Panc1 (cell line): ENCODE measurements at regions not wholly inside any gene's neighbourhood (a gene's known extent, or its start where the extent isn't known, plus 50 kb on each side); places are given as distances from the start of the nearest gene placed in this dataset.

Source experiments
- ATAC-seq: fragments of 200-7000 bp; cut with Tn5 transposase; 2 replicates; pipeline ENCODE4 v1.9.1; 2020; ENCODE audit warnings: mild to moderate bottlenecking, moderate library complexity
- BruUV-seq: library from RNA; stranded (reverse); fragments of 400-500 nt; replicated peaks from 2 replicates; lab custom pipeline; 2021; lab: Mats Ljungman, UMichigan
- CTCF ChIA-PET: fragments of 300-600 bp; sonication (Branson Sonifier 250); formaldehyde crosslinking; loops from one replicate; lab custom pipeline; 2022; ENCODE audit warnings: antibody characterized with exemption; lab: Charles Lee
- POLR2A ChIA-PET: fragments of 300-600 bp; sonication (Branson Sonifier 250); formaldehyde crosslinking; loops from one replicate; lab custom pipeline; 2022; ENCODE audit warnings: antibody characterized with exemption; lab: Charles Lee
- DNase-seq: peaks from one replicate; pipeline ENCODE4 v3.0.0-alpha.2; 2010; ENCODE audit warnings: low read depth, low spot score
- H3K27ac ChIP-seq: 2 replicates; pipeline ENCODE4 v1.5.1; 2011; ENCODE audit warnings: mild to moderate bottlenecking, low read length, inconsistent platforms
- H3K27me3 ChIP-seq: fragments of 200-500 bp; sonication (Bioruptor generic); 2 replicates; pipeline ENCODE4 v1.6.0; 2014; ENCODE audit warnings: low read length, inconsistent platforms; ENCODE audit not compliant: control insufficient read depth, insufficient read depth
- H3K36me3 ChIP-seq: fragments of 200-500 bp; sonication (Bioruptor generic); 2 replicates; pipeline ENCODE4 v1.5.1; 2014; ENCODE audit warnings: inconsistent platforms, mild to moderate bottlenecking, low read length, moderate library complexity; ENCODE audit not compliant: control insufficient read depth, insufficient read depth
- H3K4me1 ChIP-seq: 2 replicates; pipeline ENCODE4 v1.5.1; 2011; ENCODE audit warnings: inconsistent platforms, mild to moderate bottlenecking, low read length, moderate library complexity; ENCODE audit not compliant: control insufficient read depth, insufficient read depth
- H3K4me3 ChIP-seq, 2 experiments: 2 replicates each; pipeline ENCODE4 v1.5.1; 2011 to 2012; ENCODE audit warnings: low read depth in 2 of 2, low read length in 2 of 2, mild to moderate bottlenecking in 2 of 2, inconsistent platforms in 1 of 2, moderate library complexity in 1 of 2
- H3K9me3 ChIP-seq: fragments of 200-500 bp; sonication (Bioruptor generic); 2 replicates; pipeline ENCODE4 v1.5.1; 2014; ENCODE audit warnings: low read depth, mild to moderate bottlenecking, inconsistent platforms, low read length, moderate library complexity; ENCODE audit not compliant: control insufficient read depth, insufficient read depth
- CTCF ChIP-seq: fragments of 450-650 bp; IDR thresholded peaks from 2 replicates; pipeline ENCODE4 v1.5.1; 2017; ENCODE audit warnings: mild to moderate bottlenecking
- POLR2AphosphoS5 ChIP-seq: IDR thresholded peaks from 2 replicates; pipeline ENCODE4 v1.6.1; 2012; ENCODE audit warnings: mild to moderate bottlenecking, low read depth, low read length, moderate library complexity
- REST ChIP-seq, 2 experiments: IDR thresholded peaks; 2 replicates each; pipeline ENCODE4 v1.6.1; 2011 to 2012; ENCODE audit warnings: low read depth in 2 of 2, control low read depth in 1 of 2, low read length in 1 of 2, mild to moderate bottlenecking in 1 of 2, moderate library complexity in 1 of 2; ENCODE audit not compliant: insufficient read depth in 1 of 2
- SIN3A ChIP-seq: IDR thresholded peaks from 2 replicates; pipeline ENCODE4 v1.6.1; 2012; ENCODE audit warnings: low read depth, mild to moderate bottlenecking, low read length, moderate library complexity, borderline replicate concordance; ENCODE audit not compliant: insufficient read depth
- TCF7L2 ChIP-seq: IDR thresholded peaks from 2 replicates; pipeline ENCODE4 v1.6.1; 2011; ENCODE audit warnings: mild to moderate bottlenecking, low read depth, low read length, inconsistent platforms
- in situ Hi-C: cut with HindIII; loops from 2 replicates; pipeline ENCODE4 v1.10.0; 2016; ENCODE audit warnings: low sequenced_read_pairs, low pct_unique_long_range_greater_than_20kb
- intact Hi-C: fragments of 100-400 bp; cut with micrococcal nuclease; formaldehyde crosslinking; loops from one replicate; pipeline ENCODE4 v1.10.0; 2022; ENCODE audit not compliant: unreplicated experiment

GRCh38 chr4:130141651-130142050 is 1045.7 kb downstream of the C4orf33 start:
- ChIA-PET CTCF (no interaction called here), POLR2A (no interaction called here)
- Histone ChIP-seq H3K36me3 (no peaks in the 10 kb centered on the region), H3K4me3 (no peak overlapping the region), H3K27me3 (no peaks in the 10 kb centered on the region), H3K9me3 (no peaks in the 10 kb centered on the region), H3K27ac (no peak overlapping the region), H3K4me1 (no peaks in the 10 kb centered on the region)
- TF ChIP-seq REST (IDR thresholded peaks at IDR 0.05; ENCODE audit: insufficient read depth in 1 of 2, low read depth in 2 of 2, low read length in 1 of 2): no peak
- TF ChIP-seq CTCF: no peak
- TF ChIP-seq SIN3A: no peak
- TF ChIP-seq TCF7L2: no peak
- TF ChIP-seq POLR2AphosphoS5: no peak
- DNase-seq (no peak), ATAC-seq (no peak)
- intact Hi-C loops (no loop called here), in situ Hi-C loops (no loop called here)
- BruUV-seq: no TSS peak

GRCh38 chr4:130143656-130144055 is 1047.7 kb downstream of the C4orf33 start:
- BruUV-seq: no TSS peak
- H3K4me3 ChIP-seq: no peak overlapping the region
- in situ Hi-C loops: no loop called here
- TF ChIP-seq REST (IDR thresholded peaks at IDR 0.05; ENCODE audit: insufficient read depth in 1 of 2, low read depth in 2 of 2, low read length in 1 of 2) (no peak), SIN3A (no peak), CTCF (no peak), POLR2AphosphoS5 (no peak), TCF7L2 (no peak)
- no peaks in the 10 kb centered on the region for H3K36me3 ChIP-seq
- ATAC-seq (no peak), DNase-seq (no peak)
- POLR2A ChIA-PET: no interaction called here
- H3K9me3 ChIP-seq: no peaks in the 10 kb centered on the region
- H3K4me1 ChIP-seq: no peaks in the 10 kb centered on the region
- no peak overlapping the region for H3K27ac ChIP-seq
- CTCF ChIA-PET: no interaction called here
- intact Hi-C loops: no loop called here
- no peaks in the 10 kb centered on the region for H3K27me3 ChIP-seq
